ENCODE measurements at regions not wholly inside any gene's neighbourhood (a gene's known extent, or its start where the extent isn't known, plus 50 kb on each side); places are given as distances from the start of the nearest gene placed in this dataset.

GRCh38 chr5:92588876-92589275 lies 992.1 kb downstream of the NR2F1-AS1 start:
- POLR2A ChIA-PET = no interaction called here
- no peak for DNase-seq (ENCODE audit: extremely low spot score)
- TF ChIP-seq CTCF (IDR thresholded peaks at IDR 0.05; ENCODE audit: control extremely low read depth, extremely low read depth, low read depth, missing control alignments) = no peak
- CTCF ChIA-PET = interaction anchor here (1.0 kb wide), 1 partner anchor 8 kb away, joined by 3 read pairs; no protein-coding TSS in a partner anchor

DNA sequence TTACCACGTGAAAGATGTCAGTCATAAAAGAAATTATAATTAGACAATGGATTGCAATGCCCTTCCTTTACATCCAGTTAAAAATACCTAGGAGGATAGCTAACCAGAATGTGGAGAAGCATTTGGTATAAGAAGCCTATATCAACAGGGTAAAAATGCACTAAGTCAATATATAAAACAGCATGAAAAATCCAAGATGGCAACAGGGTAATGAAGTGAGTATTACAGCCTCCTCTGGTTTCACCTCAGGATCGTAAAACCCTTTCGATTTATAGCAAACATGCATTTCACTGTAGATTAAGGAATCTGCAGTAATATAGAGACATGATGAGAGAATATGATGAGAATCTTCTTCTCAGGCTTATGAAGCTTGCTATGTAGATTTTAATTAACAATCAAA lies 999.3 kb downstream of the NR2F1-AS1 start:
- no peak for DNase-seq (ENCODE audit: extremely low spot score)
- TF ChIP-seq CTCF (IDR thresholded peaks at IDR 0.05; ENCODE audit: control extremely low read depth, extremely low read depth, low read depth, missing control alignments) = no peak
- POLR2A ChIA-PET = no interaction called here
- CTCF ChIA-PET = no interaction called here

DNA sequence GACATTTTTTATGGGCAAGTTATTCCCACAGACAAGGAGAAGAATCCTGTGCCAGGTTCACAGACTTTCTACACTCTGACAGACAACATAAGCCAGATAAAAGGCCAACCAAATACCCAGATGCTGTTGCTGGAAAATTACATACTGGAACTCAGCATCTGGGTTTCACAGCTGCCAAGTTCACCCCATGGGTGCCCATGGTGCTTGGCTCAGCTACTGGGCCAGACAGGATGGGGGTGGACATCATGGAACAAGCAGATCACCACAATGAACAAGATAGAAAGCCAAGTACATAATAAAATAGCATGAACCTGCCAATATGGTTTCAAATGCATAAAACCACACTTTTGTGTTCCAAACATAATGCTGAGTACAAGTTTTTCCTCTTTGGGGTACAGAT lies 999.8 kb downstream of the NR2F1-AS1 start:
- POLR2A ChIA-PET = no interaction called here
- no peak for DNase-seq (ENCODE audit: extremely low spot score)
- CTCF ChIA-PET = no interaction called here
- TF ChIP-seq CTCF (IDR thresholded peaks at IDR 0.05; ENCODE audit: control extremely low read depth, extremely low read depth, low read depth, missing control alignments) = no peak

GRCh38 chr5:92580814-92581213 lies 1000.2 kb downstream of the NR2F1-AS1 start:
- TF ChIP-seq CTCF (IDR thresholded peaks at IDR 0.05; ENCODE audit: control extremely low read depth, extremely low read depth, low read depth, missing control alignments) = no peak
- DNase-seq (ENCODE audit: extremely low spot score) = no peak
- CTCF ChIA-PET = no interaction called here
- POLR2A ChIA-PET = no interaction called here

- CTCF ChIA-PET = no interaction called here
- no peak for TF ChIP-seq CTCF (IDR thresholded peaks at IDR 0.05; ENCODE audit: control extremely low read depth, extremely low read depth, low read depth, missing control alignments)
- POLR2A ChIA-PET = no interaction called here
- no peak for DNase-seq (ENCODE audit: extremely low spot score)
These were observed 1007.0 kb downstream of the NR2F1-AS1 start for GRCh38 chr5:92574023-92574422.

GRCh38 chr5:92568522-92568921 lies 1012.5 kb downstream of the NR2F1-AS1 start:
- no peak for DNase-seq (ENCODE audit: extremely low spot score)
- POLR2A ChIA-PET = no interaction called here
- TF ChIP-seq CTCF (IDR thresholded peaks at IDR 0.05; ENCODE audit: control extremely low read depth, extremely low read depth, low read depth, missing control alignments) = no peak
- CTCF ChIA-PET = no interaction called here

- POLR2A ChIA-PET = no interaction called here
These were observed 1013.1 kb downstream of the NR2F1-AS1 start for GRCh38 chr5:92567831-92568450.

More at GRCh38 chr5:92567831-92568450, 1013.1 kb downstream of the NR2F1-AS1 start:
- no peak for DNase-seq (ENCODE audit: extremely low spot score)
- TF ChIP-seq CTCF (IDR thresholded peaks at IDR 0.05; ENCODE audit: control extremely low read depth, extremely low read depth, low read depth, missing control alignments) = no peak
- CTCF ChIA-PET = no interaction called here

Measured in GM10248 (cell line).